ENCODE measurements at regions not wholly inside any gene's neighbourhood (a gene's known extent, or its start where the extent isn't known, plus 50 kb on each side); places are given as distances from the start of the nearest gene placed in this dataset.

DNA sequence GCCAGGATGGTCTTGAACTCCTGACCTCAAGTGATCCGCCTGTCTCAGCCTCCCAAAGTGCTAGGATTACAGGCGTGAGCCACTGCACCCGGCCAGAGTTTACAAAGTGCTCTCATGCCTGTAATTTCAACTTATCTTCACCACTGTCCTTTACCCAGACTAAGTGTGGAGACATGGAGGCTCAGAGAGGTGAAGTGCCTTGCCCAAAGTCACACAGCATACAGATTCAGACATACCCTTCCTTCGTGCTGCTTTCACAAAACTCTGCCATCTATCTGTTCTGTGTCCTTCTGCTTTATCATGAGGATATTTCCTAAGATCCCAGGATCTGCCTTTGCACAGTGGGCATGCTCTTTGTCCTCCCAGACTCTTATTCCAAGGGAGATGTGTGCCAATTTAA, 143.6 kb upstream of the SYT13 start:
- no peaks in the 10 kb centered on the region for H3K4me1 Mint-ChIP-seq

DNA sequence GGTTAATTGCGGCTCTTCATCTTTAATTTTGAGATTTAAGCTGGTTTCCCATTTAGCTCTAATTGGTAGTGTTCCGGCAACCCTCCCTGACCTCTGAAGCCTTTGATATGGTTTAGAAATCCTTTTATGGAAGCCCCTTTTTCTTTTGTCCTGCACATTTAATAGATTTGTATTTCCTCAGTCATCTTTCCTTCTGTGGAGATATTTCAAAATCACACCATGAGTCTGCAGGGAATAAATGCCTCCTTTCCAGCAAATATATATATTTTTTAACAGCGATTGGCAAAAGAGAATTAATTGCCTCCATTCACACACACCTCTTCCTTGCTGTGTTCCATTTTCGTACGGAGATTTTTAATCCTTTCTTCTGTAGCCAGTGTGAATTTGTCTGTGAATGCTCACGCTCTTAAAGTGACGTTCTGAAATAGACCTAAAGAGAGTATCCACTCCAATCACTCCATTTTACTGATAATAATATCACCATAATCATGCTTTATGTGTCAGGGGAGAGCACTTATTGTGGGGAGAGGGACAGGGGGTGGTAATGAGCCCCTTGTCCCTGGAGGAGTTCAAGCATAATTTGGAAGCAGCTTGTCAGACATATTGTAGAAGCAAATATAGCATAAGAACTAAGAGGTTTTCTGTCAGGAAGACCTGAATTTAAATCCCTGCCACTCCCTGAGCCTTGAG, 142.5 kb upstream of the SYT13 start:
- no peaks in the 10 kb centered on the region for H3K36me3 Mint-ChIP-seq (ENCODE audit: low read depth)
- H3K4me3 Mint-ChIP-seq = no peak overlapping the region
- TF ChIP-seq, protein P1, sequence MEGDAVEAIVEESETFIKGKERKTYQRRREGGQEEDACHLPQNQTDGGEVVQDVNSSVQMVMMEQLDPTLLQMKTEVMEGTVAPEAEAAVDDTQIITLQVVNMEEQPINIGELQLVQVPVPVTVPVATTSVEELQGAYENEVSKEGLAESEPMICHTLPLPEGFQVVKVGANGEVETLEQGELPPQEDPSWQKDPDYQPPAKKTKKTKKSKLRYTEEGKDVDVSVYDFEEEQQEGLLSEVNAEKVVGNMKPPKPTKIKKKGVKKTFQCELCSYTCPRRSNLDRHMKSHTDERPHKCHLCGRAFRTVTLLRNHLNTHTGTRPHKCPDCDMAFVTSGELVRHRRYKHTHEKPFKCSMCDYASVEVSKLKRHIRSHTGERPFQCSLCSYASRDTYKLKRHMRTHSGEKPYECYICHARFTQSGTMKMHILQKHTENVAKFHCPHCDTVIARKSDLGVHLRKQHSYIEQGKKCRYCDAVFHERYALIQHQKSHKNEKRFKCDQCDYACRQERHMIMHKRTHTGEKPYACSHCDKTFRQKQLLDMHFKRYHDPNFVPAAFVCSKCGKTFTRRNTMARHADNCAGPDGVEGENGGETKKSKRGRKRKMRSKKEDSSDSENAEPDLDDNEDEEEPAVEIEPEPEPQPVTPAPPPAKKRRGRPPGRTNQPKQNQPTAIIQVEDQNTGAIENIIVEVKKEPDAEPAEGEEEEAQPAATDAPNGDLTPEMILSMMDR (conservative IDR thresholded peaks at IDR 0.05) = no peak
- no peak overlapping the region for H3K27ac Mint-ChIP-seq (ENCODE audit: unreplicated experiment)
- H3K9me3 Mint-ChIP-seq = no peaks in the 10 kb centered on the region
- DNase-seq (ENCODE audit: low read depth, low spot score) = no peak
- H3K4me1 Mint-ChIP-seq = no peaks in the 10 kb centered on the region
- H3K27me3 Mint-ChIP-seq (ENCODE audit: low read depth) = peaks cover 6% of the 10 kb centered on the region

More for the DNA sequence above, 143.6 kb upstream of the SYT13 start:
- Mint-ChIP-seq H3K27me3 (ENCODE audit: low read depth) (peaks cover 10% of the 10 kb centered on the region), H3K27ac (ENCODE audit: unreplicated experiment) (no peak overlapping the region), H3K4me3 (no peak overlapping the region), H3K9me3 (no peaks in the 10 kb centered on the region), H3K36me3 (ENCODE audit: low read depth) (no peaks in the 10 kb centered on the region)
- DNase-seq (ENCODE audit: low read depth, low spot score) = no peak
- TF ChIP-seq, protein P1 (conservative IDR thresholded peaks at IDR 0.05) = no peak

DNA sequence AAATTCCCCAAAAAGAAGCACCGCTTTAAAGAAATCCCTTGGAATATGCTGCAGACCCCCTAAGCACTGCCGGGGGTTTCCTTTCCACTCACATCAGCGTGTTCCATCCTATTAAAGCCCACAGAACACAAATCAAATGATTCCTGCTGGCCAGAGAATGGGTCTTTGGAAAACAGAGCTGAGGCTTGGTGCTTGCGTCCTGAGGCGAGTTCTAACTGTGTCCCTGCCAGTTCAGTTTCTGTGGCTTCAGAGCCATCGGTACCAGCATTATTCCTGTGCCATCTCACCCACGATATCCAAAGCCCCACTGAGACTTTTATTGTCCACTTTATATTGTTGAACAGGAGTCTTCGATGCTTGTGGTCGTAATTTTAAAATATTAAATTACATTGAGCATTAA, 142.0 kb upstream of the SYT13 start:
- Mint-ChIP-seq H3K27me3 (ENCODE audit: low read depth) (peaks cover 6% of the 10 kb centered on the region), H3K36me3 (ENCODE audit: low read depth) (no peaks in the 10 kb centered on the region), H3K9me3 (no peaks in the 10 kb centered on the region), H3K4me3 (no peak overlapping the region), H3K27ac (ENCODE audit: unreplicated experiment) (no peak overlapping the region), H3K4me1 (no peaks in the 10 kb centered on the region)
- TF ChIP-seq, protein P1 (conservative IDR thresholded peaks at IDR 0.05) = no peak
- no peak for DNase-seq (ENCODE audit: low read depth, low spot score)

DNA sequence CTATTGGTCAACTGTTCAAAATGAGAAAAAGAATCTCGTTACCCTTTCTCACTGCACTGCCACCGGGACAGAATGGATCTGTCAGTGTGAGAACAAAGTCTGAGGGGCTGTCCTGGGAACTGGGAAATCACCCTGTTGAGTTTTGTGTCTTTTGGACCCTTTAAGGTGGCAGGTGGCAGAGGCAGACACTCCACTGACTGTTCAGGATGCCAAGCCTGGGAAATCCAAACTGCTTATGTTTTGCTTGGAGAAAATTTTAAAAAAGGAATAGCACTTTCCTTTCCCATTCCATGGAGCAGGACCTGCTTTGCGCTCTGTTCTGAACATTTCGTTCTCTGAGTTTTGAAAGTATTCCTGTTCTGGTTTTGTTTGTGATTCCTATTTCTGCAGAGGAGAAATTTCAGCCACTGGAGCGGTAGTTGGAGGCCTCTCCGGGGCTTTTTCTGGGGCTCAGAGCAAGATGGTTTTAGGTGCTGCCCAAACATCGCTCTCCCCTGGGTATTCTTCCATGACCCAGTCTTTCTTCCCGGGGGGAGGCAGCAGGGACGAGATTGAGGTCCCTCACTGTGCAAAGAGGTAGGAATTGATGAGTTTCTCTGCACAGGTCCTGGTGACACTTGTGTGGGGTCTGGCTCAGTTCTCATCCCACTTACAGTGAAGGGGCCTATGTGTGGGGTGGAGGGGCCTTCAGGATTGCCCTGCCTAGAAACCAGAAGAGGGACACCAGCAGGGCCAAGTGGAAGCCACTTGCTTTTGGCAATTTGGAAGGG, 138.5 kb upstream of the SYT13 start:
- Mint-ChIP-seq H3K36me3 (ENCODE audit: low read depth) (no peaks in the 10 kb centered on the region), H3K27me3 (ENCODE audit: low read depth) (peaks cover 17% of the 10 kb centered on the region), H3K9me3 (no peaks in the 10 kb centered on the region), H3K27ac (ENCODE audit: unreplicated experiment) (no peak overlapping the region), H3K4me1 (no peaks in the 10 kb centered on the region), H3K4me3 (no peak overlapping the region)
- TF ChIP-seq, protein P1 (conservative IDR thresholded peaks at IDR 0.05) = no peak
- DNase-seq (ENCODE audit: low read depth, low spot score) = no peak

DNA sequence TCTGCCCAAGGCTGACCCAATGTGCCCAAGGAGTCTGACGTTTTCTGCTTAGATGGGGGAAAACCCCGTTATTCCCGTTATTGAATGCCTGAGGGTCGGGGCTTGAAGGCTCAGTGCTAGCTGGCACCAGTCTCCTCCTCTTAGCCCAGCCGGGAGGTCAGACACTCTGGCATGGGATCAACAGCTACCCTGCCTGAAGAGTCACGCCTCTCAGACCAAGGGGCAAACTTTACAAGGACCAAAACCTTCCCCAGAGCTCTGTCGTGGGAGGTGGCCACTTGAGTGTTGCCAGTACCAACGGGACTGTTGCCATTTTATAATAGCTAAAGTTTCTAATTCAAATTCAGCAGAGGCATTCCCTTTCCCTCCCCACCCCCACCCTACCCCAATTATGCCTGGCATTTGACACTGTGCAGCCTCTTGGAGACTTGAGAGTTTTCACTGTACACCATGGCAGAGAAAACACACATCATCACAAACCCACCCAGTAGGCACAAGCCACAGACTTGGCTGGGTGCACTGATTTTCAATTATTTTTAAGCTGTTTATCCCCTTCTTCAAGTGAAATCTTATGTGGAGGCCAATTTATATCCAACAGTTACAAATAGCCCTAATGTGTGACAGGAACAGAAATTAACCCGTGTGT, 137.5 kb upstream of the SYT13 start:
- TF ChIP-seq, protein P1 (conservative IDR thresholded peaks at IDR 0.05) = no peak
- no peak overlapping the region for H3K27ac Mint-ChIP-seq (ENCODE audit: unreplicated experiment)
- no peaks in the 10 kb centered on the region for H3K9me3 Mint-ChIP-seq
- no peaks in the 10 kb centered on the region for H3K4me1 Mint-ChIP-seq
- no peaks in the 10 kb centered on the region for H3K36me3 Mint-ChIP-seq (ENCODE audit: low read depth)
- no peak for DNase-seq (ENCODE audit: low read depth, low spot score)
- no peak overlapping the region for H3K4me3 Mint-ChIP-seq
- H3K27me3 Mint-ChIP-seq (ENCODE audit: low read depth) = peaks cover 20% of the 10 kb centered on the region
